HepG2 (cell line): ENCODE measurements at regions not wholly inside any gene's neighbourhood (a gene's known extent, or its start where the extent isn't known, plus 50 kb on each side); places are given as distances from the start of the nearest gene placed in this dataset.

Experiments
- ATAC-seq: fragments of 200-7000 bp; cut with Tn5 transposase; 3 replicates; pipeline ENCODE4 v1.9.1; 2020; ENCODE audit warnings: mild to moderate bottlenecking, moderate library complexity
- BruUV-seq: library from RNA; stranded (reverse); fragments of 400-500 nt; replicated peaks from 2 replicates; lab custom pipeline; 2021; lab: Mats Ljungman, UMichigan
- CTCF ChIA-PET: fragments of 300-600 bp; formaldehyde crosslinking; extraction: SDS; loops from one replicate; lab custom pipeline; 2021; ENCODE audit warnings: low total read pairs, inconsistent platforms, low intra/inter-chr PET ratio; lab: Yijun Ruan, JAX
- POLR2A ChIA-PET: fragments of 350-600 bp; sonication (Branson Sonifier 250); formaldehyde crosslinking; loops from one replicate; lab custom pipeline; 2020; ENCODE audit warnings: antibody characterized with exemption, inconsistent platforms; lab: Yijun Ruan, JAX
- DNase-seq: peaks from one replicate; pipeline ENCODE4 v3.0.0-alpha.2; 2015; ENCODE audit warnings: low spot score
- FAIRE-seq: peaks from 3 replicates; lab custom pipeline; 2011; peaks lifted over from hg19 to GRCh38; lab: Jason Lieb, UNC
- H2AFZ ChIP-seq: one replicate; pipeline ENCODE4 v1.6.1; 2011; ENCODE audit warnings: low read length, inconsistent platforms
- H3K27ac ChIP-seq: fragments of 300-600 bp; 3 replicates; pipeline ENCODE4 v1.8.0; 2011; ENCODE audit warnings: mixed run types, mild to moderate bottlenecking, mixed read lengths, low read length, inconsistent platforms; ENCODE audit not compliant: insufficient read depth; ENCODE audit errors: extremely low read length
- H3K27me3 ChIP-seq, 2 experiments: fragments of 200-600 bp in 1 of 2; 2 replicates in 1 of 2; 3 replicates in 1 of 2; pipeline versions ENCODE4 v1.6.0 to v1.8.0; 2011; ENCODE audit warnings: low read length in 2 of 2, mild to moderate bottlenecking in 2 of 2, moderate library complexity in 2 of 2, inconsistent platforms in 1 of 2; ENCODE audit not compliant: insufficient read depth in 2 of 2, control insufficient read depth in 1 of 2
- H3K36me3 ChIP-seq, 2 experiments: fragments of 200-600 bp in 1 of 2; replicated peaks in 1 of 2; 2 replicates in 1 of 2; 3 replicates in 1 of 2; pipeline versions ENCODE4 v1.5.1 to v1.8.0; 2011; ENCODE audit warnings: low read length in 2 of 2, inconsistent platforms in 1 of 2; ENCODE audit not compliant: insufficient read depth in 2 of 2, control insufficient read depth in 1 of 2
- H3K4me1 ChIP-seq: 2 replicates; pipeline ENCODE4 v1.5.1; 2012; ENCODE audit warnings: low read length, inconsistent platforms; ENCODE audit not compliant: insufficient read depth
- H3K4me2 ChIP-seq: 2 replicates; pipeline ENCODE4 v1.6.0; 2011; ENCODE audit warnings: low read depth, low read length, inconsistent platforms
- H3K4me3 ChIP-seq, 3 experiments: fragments of 200-600 bp in 1 of 3; sonication (generic), shearing (Covaris generic) in 1 of 3; replicated peaks in 1 of 3; 2 replicates each; pipeline ENCODE4 v1.5.1; 2011 to 2016; ENCODE audit warnings: low read length in 3 of 3, inconsistent platforms in 2 of 3, low read depth in 2 of 3, mild to moderate bottlenecking in 2 of 3, control low read depth in 1 of 3, mixed read lengths in 1 of 3; ENCODE audit not compliant: insufficient read depth in 1 of 3
- H3K79me2 ChIP-seq: one replicate; pipeline ENCODE4 v1.6.1; 2011; ENCODE audit warnings: low read length, inconsistent platforms; ENCODE audit not compliant: insufficient read depth
- H3K9ac ChIP-seq: 2 replicates; pipeline ENCODE4 v1.6.0; 2011; ENCODE audit warnings: mild to moderate bottlenecking, low read depth, low read length, inconsistent platforms; ENCODE audit not compliant: insufficient read depth
- H3K9me3 ChIP-seq: 2 replicates; pipeline ENCODE4 v1.5.1; 2012; ENCODE audit warnings: mild to moderate bottlenecking, low read length
- H4K20me1 ChIP-seq: 2 replicates; pipeline ENCODE4 v1.6.0; 2011; ENCODE audit warnings: inconsistent platforms, mild to moderate bottlenecking, low read length, moderate library complexity; ENCODE audit not compliant: insufficient read depth
- DR1 ChIP-seq: sonication (generic); formaldehyde crosslinking; IDR thresholded peaks from 2 replicates; pipeline ENCODE4 v1.8.0; 2021; ENCODE audit warnings: mild to moderate bottlenecking, missing genetic modification reagents, inconsistent platforms
- FOXO4 ChIP-seq: sonication (generic); formaldehyde crosslinking; conservative IDR thresholded peaks from 2 replicates; pipeline ENCODE4 v1.8.1; 2023; ENCODE audit warnings: missing genetic modification reagents
- GABPB1 ChIP-seq: IDR thresholded peaks from 2 replicates; pipeline ENCODE4 v1.6.1; 2016; ENCODE audit warnings: mild to moderate bottlenecking, missing genetic modification reagents, moderate library complexity, missing compliant biosample characterization
- IRF1 ChIP-seq: sonication (generic); formaldehyde crosslinking; IDR thresholded peaks from 2 replicates; pipeline ENCODE4 v1.4.0; 2020; ENCODE audit warnings: low read depth, mild to moderate bottlenecking, missing genetic modification reagents
- SMC3 ChIP-seq: IDR thresholded peaks from 2 replicates; pipeline ENCODE4 v1.6.1; 2011; ENCODE audit warnings: low read length, improper control_type of control experiment
- TBX3 ChIP-seq: fragments of 450-650 bp; IDR thresholded peaks from 2 replicates; pipeline ENCODE4 v1.6.1; 2017; ENCODE audit warnings: antibody characterized with exemption, mild to moderate bottlenecking, inconsistent platforms, borderline replicate concordance
- ZMYM3 ChIP-seq: sonication (generic); formaldehyde crosslinking; IDR thresholded peaks from 2 replicates; pipeline ENCODE4 v1.5.1; 2020; ENCODE audit warnings: mild to moderate bottlenecking, missing genetic modification reagents
- ZNF253 ChIP-seq: sonication (generic); formaldehyde crosslinking; IDR thresholded peaks from 2 replicates; pipeline ENCODE4 v1.8.0; 2022; ENCODE audit warnings: mild to moderate bottlenecking, missing genetic modification reagents, borderline replicate concordance
- in situ Hi-C: cut with HindIII; loops from 2 replicates; pipeline ENCODE4 v1.10.0; 2017; ENCODE audit warnings: low pct_unique_long_range_greater_than_20kb; ENCODE audit not compliant: extremely low pct_ligation_motif_present
- intact Hi-C: fragments of 100-400 bp; cut with micrococcal nuclease; formaldehyde crosslinking; loops from one replicate; pipeline ENCODE4 v1.10.0; 2022; ENCODE audit not compliant: unreplicated experiment

- no peaks in the 10 kb centered on the region for H3K9me3 ChIP-seq
- ATAC-seq (no peak), DNase-seq (no peak), FAIRE-seq (no peak)
- H3K9ac ChIP-seq, result no peak overlapping the region
- ChIA-PET POLR2A (no interaction called here), CTCF (no interaction called here)
- no peak overlapping the region for H3K27ac ChIP-seq
- in situ Hi-C loops (no loop called here), intact Hi-C loops (no loop called here)
- H3K4me3 ChIP-seq, result no peak overlapping the region
- no peak overlapping the region for H2AFZ ChIP-seq
- no peaks in the 10 kb centered on the region for H3K4me1 ChIP-seq
- BruUV-seq, result no TSS peak
- H3K79me2 ChIP-seq, result no peaks in the 10 kb centered on the region
- H4K20me1 ChIP-seq, result no peaks in the 10 kb centered on the region
- no peak for TF ChIP-seq GABPB1 (CRISPR knock-in tag)
- no peak for TF ChIP-seq DR1 (CRISPR knock-in tag)
- no peak for TF ChIP-seq FOXO4
- no peak for TF ChIP-seq TBX3
- TF ChIP-seq SMC3, result no peak
- TF ChIP-seq IRF1, result no peak
- TF ChIP-seq ZNF253 (CRISPR knock-in tag), result no peak
- TF ChIP-seq ZMYM3 (CRISPR knock-in tag), result no peak
- TF ChIP-seq, all 625 proteins: peak for 0
- Histone ChIP-seq H3K36me3 (no peaks in the 10 kb centered on the region), H3K4me2 (no peak overlapping the region), H3K27me3 (no peaks in the 10 kb centered on the region; a peak in 1 of 5 replicates)
These were observed 231.2 kb upstream of the ADAMTS9 start for GRCh38 chr3:64918989-64919388.
